A549 (cell line): ENCODE measurements at regions not wholly inside any gene's neighbourhood (a gene's known extent, or its start where the extent isn't known, plus 50 kb on each side); places are given as distances from the start of the nearest gene placed in this dataset.

Source experiments
- CEBPB ChIP-seq, 2 experiments: fragments of >200 bp in 1 of 2; sonication (Bioruptor Twin) in 1 of 2; formaldehyde crosslinking in 1 of 2; IDR thresholded peaks; 2 replicates each; pipeline ENCODE4 v1.6.1; 2012 to 2016
- CHD2 ChIP-seq: fragments of 150-350 bp; IDR thresholded peaks from 2 replicates; pipeline ENCODE4 v1.6.1; 2014; ENCODE audit warnings: low read length; ENCODE audit not compliant: partially characterized antibody
- CTCF ChIP-seq: fragments of >200 bp; sonication (Bioruptor Twin); formaldehyde crosslinking; IDR thresholded peaks from 3 replicates; pipeline ENCODE4 v1.5.1; 2016
- ESRRA ChIP-seq: fragments of 150-350 bp; IDR thresholded peaks from 2 replicates; pipeline ENCODE4 v1.6.1; 2014; ENCODE audit warnings: mild to moderate bottlenecking, low read length, borderline replicate concordance

DNA sequence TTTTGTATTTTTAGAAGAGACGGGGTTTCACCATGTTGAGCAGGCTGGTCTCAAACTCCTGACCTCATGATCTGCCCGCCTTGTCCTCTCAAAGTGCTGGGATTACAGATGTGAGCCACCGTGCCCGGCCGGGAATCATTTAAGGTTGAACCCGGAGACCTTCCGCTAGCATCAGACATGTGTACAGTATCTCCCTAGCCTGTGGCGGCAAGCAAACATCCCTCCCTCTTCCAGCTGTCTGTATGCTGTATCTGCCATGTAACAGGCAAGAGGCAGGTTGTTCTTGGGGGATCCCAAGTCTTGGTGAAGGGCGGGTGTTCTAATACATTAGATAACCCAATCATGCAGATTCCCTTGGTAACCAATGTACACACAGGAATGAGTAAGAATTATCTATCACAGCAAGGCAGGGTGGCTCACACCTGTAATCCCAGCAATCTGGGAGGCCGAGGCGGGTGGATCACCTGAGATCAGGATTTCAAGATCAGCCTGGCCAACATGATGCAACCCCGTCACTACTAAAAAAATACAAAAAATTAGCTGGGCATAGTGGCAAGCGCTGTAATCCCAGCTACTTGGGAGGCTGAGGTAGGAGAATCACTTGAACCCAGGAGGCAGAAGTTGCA is 58.1 kb upstream of the RBFOX2 start:
- TF ChIP-seq CEBPB (IDR thresholded peaks at IDR 0.05): no peak
- TF ChIP-seq CHD2: no peak
- TF ChIP-seq CTCF: no peak
- TF ChIP-seq ESRRA: no peak
